ENCODE measurements at regions not wholly inside any gene's neighbourhood (a gene's known extent, or its start where the extent isn't known, plus 50 kb on each side); places are given as distances from the start of the nearest gene placed in this dataset.
A peak's percentile ranks its signal among the peaks of the same experiment; 100 is the strongest.

- TF ChIP-seq CTCF (IDR thresholded peaks at IDR 0.05; ENCODE audit: low read depth, low read length, missing control alignments): no peak
- no peak for DNase-seq (ENCODE audit: low read depth)
- H3K4me3 ChIP-seq (ENCODE audit: low read depth, low read length): no peak overlapping the region
Measured at GRCh38 chr21:33978585-33978984, 63.0 kb upstream of the ATP5PO start.

DNA sequence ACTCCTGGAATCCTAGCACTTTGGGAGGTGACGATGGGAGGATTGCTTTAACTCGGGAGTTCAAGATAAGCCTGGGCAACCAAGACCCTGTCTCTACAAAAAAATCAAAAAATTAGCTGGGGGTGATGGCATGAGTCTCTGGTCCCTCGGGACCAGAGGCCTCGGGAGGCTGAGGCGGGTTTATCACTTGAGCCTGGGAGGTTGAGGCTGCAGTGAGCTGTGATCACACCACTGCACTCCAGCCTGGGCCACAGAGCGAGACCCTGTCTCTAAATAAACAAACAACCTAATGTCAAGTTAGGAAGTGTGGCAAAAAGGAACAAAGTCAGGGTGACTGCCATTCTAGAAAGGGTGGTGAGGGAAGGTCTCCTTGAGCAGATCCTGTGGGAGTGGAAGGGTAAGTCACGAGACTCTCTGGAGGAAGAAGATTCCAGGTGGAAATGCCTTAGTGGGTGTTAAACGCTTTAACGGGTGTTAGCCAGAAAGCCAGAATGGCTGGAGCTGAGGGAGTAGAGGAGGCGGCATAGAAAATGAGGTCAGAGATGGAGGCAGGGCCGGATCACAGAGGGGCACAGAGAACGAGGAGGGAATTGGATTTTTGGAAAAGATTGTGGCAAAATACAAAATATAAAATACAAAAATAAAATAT lies 62.2 kb upstream of the ATP5PO start:
- H3K4me3 ChIP-seq (ENCODE audit: low read depth, low read length): no peak overlapping the region
- no peak for TF ChIP-seq CTCF (IDR thresholded peaks at IDR 0.05; ENCODE audit: low read depth, low read length, missing control alignments)
- no peak for DNase-seq (ENCODE audit: low read depth)

DNA sequence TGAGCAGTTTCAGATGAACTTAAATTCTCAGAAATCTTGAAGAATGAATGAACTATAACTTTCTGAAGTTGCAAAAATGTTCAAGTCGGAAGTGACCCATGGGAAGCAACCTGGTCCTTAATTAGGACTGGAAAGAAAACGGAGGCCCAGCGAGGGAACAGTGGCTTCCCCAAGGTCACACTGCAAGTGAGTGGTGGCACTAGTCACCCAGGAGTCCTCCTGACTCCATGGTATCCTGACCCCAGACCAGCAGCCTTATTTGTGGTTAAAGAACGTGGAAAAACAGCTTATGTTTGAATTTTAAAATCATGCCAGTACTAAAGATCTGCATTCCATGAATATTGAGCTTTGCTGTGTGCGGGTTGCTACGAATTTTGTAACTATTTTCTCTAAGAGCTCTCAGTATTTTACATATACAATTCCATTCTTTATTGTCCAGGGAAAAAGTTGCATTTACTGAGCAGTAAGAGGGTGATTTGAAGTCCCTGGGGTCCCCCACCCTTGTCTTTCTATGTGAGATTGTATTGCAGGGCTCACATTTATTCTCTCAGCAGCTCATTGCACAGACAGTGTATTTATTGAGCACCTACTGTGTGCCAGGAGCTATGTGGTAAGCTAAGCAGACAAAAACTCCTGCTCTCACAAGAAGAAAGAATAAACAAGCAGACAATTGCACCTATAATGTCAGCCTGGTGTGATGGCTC lies 61.6 kb upstream of the ATP5PO start:
- H3K4me3 ChIP-seq (ENCODE audit: low read depth, low read length): peak overlapping the region; percentile 6; the same call in 1 of the 2 replicates
- DNase-seq (ENCODE audit: low read depth): no peak

DNA sequence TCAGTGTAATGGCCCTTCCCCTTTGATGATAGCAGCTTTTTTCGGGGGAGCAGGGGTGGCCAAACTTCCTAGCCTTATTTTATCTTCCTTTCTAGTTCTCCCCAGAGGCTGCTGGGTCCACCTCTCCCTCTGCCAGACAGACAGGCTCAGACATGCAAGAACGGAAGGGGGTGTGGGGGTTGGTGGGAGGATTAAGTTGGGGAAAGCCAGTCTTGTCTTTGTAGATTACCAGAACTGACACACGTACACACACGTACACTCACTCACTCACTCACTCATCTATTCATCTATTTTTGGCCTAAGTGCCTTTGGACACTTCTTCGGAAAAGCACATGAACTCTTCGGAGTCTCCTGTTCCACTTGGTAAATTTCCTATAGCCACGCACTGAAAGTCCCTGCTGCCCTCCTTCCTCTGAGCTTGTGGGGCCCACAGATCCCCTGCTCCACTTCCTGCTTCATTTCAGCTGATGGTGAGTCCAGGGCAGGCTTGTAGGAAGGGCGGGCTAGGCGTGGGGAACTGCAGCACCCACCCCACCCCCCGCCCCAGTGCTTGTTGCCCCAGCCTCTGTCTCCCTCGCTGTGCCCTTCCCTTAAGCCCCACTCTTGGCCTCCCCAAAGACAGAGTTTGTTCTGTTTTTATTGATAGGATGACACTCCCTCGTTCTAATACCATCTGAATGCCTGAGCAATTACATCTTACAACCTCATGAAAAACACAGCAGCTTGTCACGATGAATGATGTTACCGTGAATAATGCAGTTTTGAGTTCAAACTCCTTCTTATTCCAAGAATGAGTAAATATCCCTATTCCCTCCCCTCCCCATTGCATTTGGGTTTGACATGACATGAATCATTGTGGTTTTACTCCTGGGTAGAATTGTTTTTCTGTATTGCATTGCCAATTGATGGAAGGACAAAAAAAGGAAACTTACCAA lies 60.7 kb upstream of the ATP5PO start:
- DNase-seq (ENCODE audit: low read depth): peak; percentile 72
- H3K4me3 ChIP-seq (ENCODE audit: low read depth, low read length): peak overlapping the region; percentile 6
- no peak for TF ChIP-seq CTCF (IDR thresholded peaks at IDR 0.05; ENCODE audit: low read depth, low read length, missing control alignments)

More for the DNA sequence above, 61.6 kb upstream of the ATP5PO start:
- no peak for TF ChIP-seq CTCF (IDR thresholded peaks at IDR 0.05; ENCODE audit: low read depth, low read length, missing control alignments)

DNA sequence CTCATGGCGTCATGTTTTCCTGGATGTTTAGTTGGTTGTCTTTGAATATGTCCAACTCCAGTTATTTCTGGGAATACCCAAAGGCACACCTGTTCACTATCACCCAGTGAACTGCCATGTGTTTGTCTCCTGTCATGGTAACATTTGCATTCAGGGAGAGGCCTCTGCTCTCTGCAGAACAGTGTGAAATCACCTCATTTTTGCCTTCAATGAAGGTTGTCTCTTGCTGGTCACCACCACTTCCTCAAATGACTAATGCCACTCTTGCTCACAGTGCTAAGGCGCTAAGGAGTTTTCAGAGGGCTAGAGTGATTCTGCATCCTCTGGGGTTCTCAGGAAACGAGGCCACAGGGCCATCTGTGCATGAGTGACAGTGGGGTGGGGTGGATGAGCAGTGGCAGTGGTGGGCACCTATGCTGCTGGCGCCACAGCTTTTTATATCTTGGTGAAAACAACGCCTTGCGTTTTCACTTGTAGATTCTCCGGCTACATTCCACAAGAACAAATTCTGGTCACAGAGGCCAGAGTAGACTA lies 60.0 kb upstream of the ATP5PO start:
- peak overlapping the region; percentile 6; the same call in 1 of the 2 replicates for H3K4me3 ChIP-seq (ENCODE audit: low read depth, low read length)
- peak; percentile 92 for DNase-seq (ENCODE audit: low read depth)
- peak; percentile 12 for TF ChIP-seq CTCF (IDR thresholded peaks at IDR 0.05; ENCODE audit: low read depth, low read length, missing control alignments)

DNA sequence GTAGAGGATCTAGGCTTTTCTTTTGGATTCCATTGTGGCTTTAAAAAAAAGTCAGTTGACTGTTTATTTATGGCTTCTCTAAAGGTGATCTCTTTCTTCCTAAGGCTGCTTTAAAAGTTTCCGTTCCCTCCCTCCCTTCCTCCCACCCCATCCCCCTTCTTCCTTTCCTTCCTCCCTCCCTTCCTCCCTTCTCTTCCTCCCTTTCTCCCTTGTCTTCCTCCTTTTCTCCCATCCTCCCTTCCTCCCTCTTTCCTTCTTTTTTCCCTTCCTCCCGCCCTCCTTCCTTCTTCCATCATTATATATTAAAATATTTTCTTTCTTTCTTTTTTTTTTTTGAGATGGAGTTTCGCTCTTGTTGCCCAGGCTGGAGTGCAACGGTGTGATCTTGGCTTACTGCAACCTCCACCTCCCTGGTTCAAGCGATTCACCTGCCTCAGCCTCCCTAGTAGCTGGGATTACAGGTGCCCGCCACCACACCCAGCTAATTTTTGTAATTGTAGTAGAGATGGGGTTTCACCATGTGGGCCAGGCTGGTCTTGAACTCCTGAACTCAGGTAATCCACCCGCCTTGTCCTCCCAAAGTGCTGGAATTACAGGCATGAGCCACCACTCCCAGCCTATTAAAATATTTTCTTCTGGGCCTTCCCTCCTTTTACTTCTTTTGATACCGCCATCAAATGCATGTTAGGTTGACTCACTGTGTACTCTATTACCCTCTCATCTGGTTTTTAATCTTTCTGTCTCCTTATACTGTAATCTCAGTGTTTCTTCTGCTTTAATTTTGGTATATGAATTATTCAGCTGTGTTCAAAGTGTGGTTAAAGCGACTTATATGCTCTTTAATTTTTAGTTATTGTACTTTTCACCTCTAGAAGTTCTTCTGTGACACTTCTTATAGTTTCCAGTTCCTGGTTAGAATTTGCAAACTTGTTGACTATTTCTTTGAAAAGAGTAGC lies 59.2 kb upstream of the ATP5PO start:
- no peak for TF ChIP-seq CTCF (IDR thresholded peaks at IDR 0.05; ENCODE audit: low read depth, low read length, missing control alignments)
- no peak overlapping the region for H3K4me3 ChIP-seq (ENCODE audit: low read depth, low read length)

More for the DNA sequence above, 59.2 kb upstream of the ATP5PO start:
- no peak for DNase-seq (ENCODE audit: low read depth)

All from GM12864 (cell line).